Mesendoderm (in vitro differentiated cells): ENCODE measurements at regions not wholly inside any gene's neighbourhood (a gene's known extent, or its start where the extent isn't known, plus 50 kb on each side); places are given as distances from the start of the nearest gene placed in this dataset.

Source experiments
- DNase-seq: peaks from one replicate; pipeline ENCODE4 v3.0.0; 2013
- H2AK5ac ChIP-seq: 2 replicates; pipeline ENCODE4 v1.6.1; 2013; ENCODE audit warnings: low read length, inconsistent platforms
- H2BK120ac ChIP-seq: 2 replicates; pipeline ENCODE4 v1.6.1; 2013; ENCODE audit warnings: low read depth, mild to moderate bottlenecking, low read length, moderate library complexity, mixed read lengths
- H2BK15ac ChIP-seq: replicated peaks from 2 replicates; pipeline ENCODE4 v1.6.1; 2013; ENCODE audit warnings: low read depth, mild to moderate bottlenecking, moderate library complexity
- H2BK5ac ChIP-seq: 2 replicates; pipeline ENCODE4 v1.6.1; 2013; ENCODE audit warnings: low read length, inconsistent platforms
- H3K18ac ChIP-seq: 2 replicates; pipeline ENCODE4 v1.6.1; 2013; ENCODE audit warnings: mild to moderate bottlenecking, low read length, mixed read lengths
- H3K23ac ChIP-seq: one replicate; pipeline ENCODE4 v1.6.1; 2013; ENCODE audit warnings: low read length
- H3K27ac ChIP-seq: 2 replicates; pipeline ENCODE4 v1.5.1; 2013; ENCODE audit warnings: low read depth, mild to moderate bottlenecking, inconsistent platforms, low read length, moderate library complexity
- H3K27me3 ChIP-seq: 2 replicates; pipeline ENCODE4 v1.6.1; 2013; ENCODE audit warnings: low read length, control low read depth, mild to moderate bottlenecking, inconsistent platforms; ENCODE audit not compliant: insufficient read depth, poor library complexity
- H3K36me3 ChIP-seq: 2 replicates; pipeline ENCODE4 v1.6.1; 2013; ENCODE audit warnings: low read length, inconsistent platforms; ENCODE audit not compliant: control insufficient read depth, insufficient read depth
- H3K4ac ChIP-seq: one replicate; pipeline ENCODE4 v1.6.1; 2013; ENCODE audit warnings: low read depth, mild to moderate bottlenecking, low read length, moderate library complexity
- H3K4me1 ChIP-seq: 2 replicates; pipeline ENCODE4 v1.6.1; 2013; ENCODE audit warnings: low read depth, low read length, inconsistent platforms; ENCODE audit not compliant: control insufficient read depth
- H3K4me2 ChIP-seq: 2 replicates; pipeline ENCODE4 v1.6.1; 2013; ENCODE audit warnings: low read length
- H3K4me3 ChIP-seq: 2 replicates; pipeline ENCODE4 v1.5.1; 2013; ENCODE audit warnings: mild to moderate bottlenecking, low read length
- H3K56ac ChIP-seq: one replicate; pipeline ENCODE4 v1.6.1; 2013; ENCODE audit warnings: low read length
- H3K79me1 ChIP-seq: 2 replicates; pipeline ENCODE4 v1.6.1; 2013; ENCODE audit warnings: low read length, inconsistent platforms
- H3K79me2 ChIP-seq: 2 replicates; pipeline ENCODE4 v1.6.1; 2013; ENCODE audit warnings: mild to moderate bottlenecking, low read length; ENCODE audit not compliant: control insufficient read depth, insufficient read depth
- H3K9ac ChIP-seq: 2 replicates; pipeline ENCODE4 v1.6.1; 2013; ENCODE audit warnings: low read length, inconsistent platforms
- H4K5ac ChIP-seq: one replicate; pipeline ENCODE4 v1.6.1; 2013; ENCODE audit warnings: low read length
- H4K8ac ChIP-seq: one replicate; pipeline ENCODE4 v1.6.1; 2013; ENCODE audit warnings: low read depth, mild to moderate bottlenecking, control low read depth, low read length, moderate library complexity
- WGBS: extraction: QIAGEN DNeasy Blood & Tissue Kit; methylation state at CpG from one replicate; pipeline ENCODE4 v1.1.7; 2013; ENCODE audit warnings: low lambda C conversion rate, missing lambda C conversion rate; ENCODE audit not compliant: insufficient coverage; ENCODE audit errors: extremely low coverage; 5-methylcytosine and 5-hydroxymethylcytosine counted together

DNA sequence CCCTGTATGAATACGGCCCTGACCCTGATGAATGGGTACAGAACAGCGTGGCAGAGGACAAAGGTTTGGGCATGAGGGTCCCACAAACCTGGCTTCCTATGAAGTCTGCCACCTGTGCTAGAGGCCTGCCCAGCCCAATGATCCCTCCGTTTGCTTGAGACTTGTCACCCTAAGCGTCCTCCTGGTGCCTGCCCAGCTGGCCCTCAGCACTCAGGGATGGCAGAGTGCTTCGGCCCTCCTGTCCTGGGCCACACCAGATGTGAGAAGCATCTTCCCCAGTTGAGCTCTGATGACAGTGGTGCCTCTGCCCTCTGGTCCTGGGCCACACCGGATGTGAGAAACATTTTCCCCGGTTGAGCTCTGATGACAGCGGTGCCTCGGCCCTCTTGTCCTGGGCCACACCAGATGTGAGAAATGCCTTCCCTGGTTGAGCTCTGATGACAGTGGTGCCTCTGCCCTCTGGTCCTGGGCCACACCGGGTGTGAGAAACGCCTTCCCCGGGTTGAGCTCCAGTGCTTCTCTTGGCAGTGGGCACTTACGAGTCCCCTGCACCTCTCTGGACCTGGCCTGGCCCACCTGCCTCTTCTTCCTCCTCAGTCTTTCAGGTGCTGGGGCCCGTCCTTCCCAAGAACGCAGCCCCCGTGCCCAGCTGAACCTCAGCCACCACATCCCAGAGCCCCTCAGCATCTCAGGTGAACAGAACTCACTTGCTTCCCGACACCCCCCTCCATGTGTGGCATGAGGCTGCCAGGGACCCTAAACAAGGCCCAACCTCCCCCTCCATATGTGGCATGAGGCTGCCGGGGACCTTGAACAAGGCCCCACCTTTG, 253.1 kb upstream of the IRX1 start:
- H3K23ac ChIP-seq: no peak overlapping the region
- no peak overlapping the region for H2BK5ac ChIP-seq
- no CpG with 5 or more reads among the region's 18 CpGs for WGBS
- no peak overlapping the region for H3K4me2 ChIP-seq
- no peak overlapping the region for H2BK15ac ChIP-seq
- H2AK5ac ChIP-seq: no peak overlapping the region
- H3K27me3 ChIP-seq: no peaks in the 10 kb centered on the region
- no peak overlapping the region for H3K18ac ChIP-seq
- no peak overlapping the region for H3K9ac ChIP-seq
- no peak overlapping the region for H3K27ac ChIP-seq
- no peaks in the 10 kb centered on the region for H3K36me3 ChIP-seq
- no peak overlapping the region for H3K4ac ChIP-seq
- no peak overlapping the region for H2BK120ac ChIP-seq
- no peak overlapping the region for H4K8ac ChIP-seq
- H4K5ac ChIP-seq: no peak overlapping the region
- no peak overlapping the region for H3K56ac ChIP-seq
- DNase-seq: no peak
- H3K79me2 ChIP-seq: no peaks in the 10 kb centered on the region
- H3K4me1 ChIP-seq: no peaks in the 10 kb centered on the region
- H3K79me1 ChIP-seq: no peaks in the 10 kb centered on the region
- H3K4me3 ChIP-seq: no peak overlapping the region

DNA sequence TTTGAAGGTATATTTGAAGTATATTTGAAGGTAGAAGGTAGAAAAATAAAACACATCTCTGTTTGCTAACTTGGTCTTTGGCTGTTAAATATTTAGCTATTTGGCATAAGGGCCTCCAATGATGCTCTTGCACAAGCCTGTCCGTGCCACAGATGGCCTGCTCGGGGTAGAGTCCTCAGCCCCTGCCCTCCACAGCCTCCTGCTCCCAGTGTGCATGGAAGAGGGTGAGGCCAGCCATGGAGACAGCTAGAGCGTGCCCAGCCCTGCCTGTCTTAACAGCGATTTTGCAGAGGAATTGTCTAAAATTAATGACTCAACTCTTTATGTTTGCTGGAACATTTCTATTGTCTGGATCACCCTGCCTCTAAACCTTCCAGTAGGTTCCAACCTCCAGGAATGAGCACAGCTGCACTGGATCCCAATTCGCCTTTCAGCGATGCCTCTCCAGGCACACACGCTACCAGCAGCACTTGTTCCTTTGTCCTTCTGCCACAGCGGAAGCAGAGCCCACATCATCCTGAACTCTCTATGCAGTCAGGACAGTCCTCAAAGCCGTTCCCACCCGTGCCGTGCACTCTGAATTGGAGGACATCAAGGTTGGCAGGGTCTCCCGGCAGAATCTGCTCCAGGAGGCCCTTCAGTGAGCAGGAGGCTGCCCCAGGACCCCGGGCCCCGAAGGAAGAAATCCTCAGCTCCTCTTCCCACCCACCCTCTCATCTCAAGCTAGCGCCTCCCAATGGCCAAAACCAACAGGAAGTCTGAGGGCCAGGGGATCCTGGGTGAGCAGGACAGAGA, 254.0 kb upstream of the IRX1 start:
- no peak overlapping the region for H2BK120ac ChIP-seq
- H3K23ac ChIP-seq: no peak overlapping the region
- no CpG with 5 or more reads among the region's 15 CpGs for WGBS
- no peaks in the 10 kb centered on the region for H3K36me3 ChIP-seq
- H4K8ac ChIP-seq: no peak overlapping the region
- no peak overlapping the region for H3K9ac ChIP-seq
- H3K4ac ChIP-seq: no peak overlapping the region
- H3K79me1 ChIP-seq: no peaks in the 10 kb centered on the region
- H2BK5ac ChIP-seq: no peak overlapping the region
- H4K5ac ChIP-seq: no peak overlapping the region
- no peak overlapping the region for H2AK5ac ChIP-seq
- H3K4me2 ChIP-seq: no peak overlapping the region
- no peaks in the 10 kb centered on the region for H3K4me1 ChIP-seq
- no peak overlapping the region for H2BK15ac ChIP-seq
- no peak overlapping the region for H3K18ac ChIP-seq
- H3K27me3 ChIP-seq: no peaks in the 10 kb centered on the region
- no peak overlapping the region for H3K27ac ChIP-seq
- no peak overlapping the region for H3K4me3 ChIP-seq
- no peaks in the 10 kb centered on the region for H3K79me2 ChIP-seq
- DNase-seq: no peak
- H3K56ac ChIP-seq: no peak overlapping the region

DNA sequence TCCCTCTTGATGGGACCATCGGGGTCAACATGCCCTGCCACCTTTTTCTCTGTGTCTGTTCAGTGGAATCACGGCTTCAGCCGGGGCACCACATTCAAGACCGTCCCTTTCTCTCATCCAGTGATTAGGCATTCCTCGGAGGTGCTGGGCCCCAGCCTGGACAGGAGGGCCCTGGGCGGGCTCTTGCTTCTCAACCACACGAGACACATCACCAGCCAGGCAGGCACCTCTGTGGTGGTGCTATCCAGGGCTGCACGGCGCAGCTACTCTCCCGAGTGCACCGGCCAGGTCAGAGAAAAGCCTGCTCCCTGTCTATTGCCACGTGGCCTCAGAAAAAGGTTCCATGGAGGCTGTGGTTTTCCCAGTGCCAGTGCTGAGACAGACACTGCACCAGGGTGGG, 255.2 kb upstream of the IRX1 start:
- Histone ChIP-seq H2BK5ac (no peak overlapping the region), H4K5ac (no peak overlapping the region), H3K4ac (no peak overlapping the region), H2BK120ac (no peak overlapping the region), H2AK5ac (no peak overlapping the region), H3K9ac (no peak overlapping the region), H3K79me2 (no peaks in the 10 kb centered on the region), H3K18ac (no peak overlapping the region), H3K23ac (no peak overlapping the region), H3K4me2 (no peak overlapping the region), H3K4me3 (no peak overlapping the region), H4K8ac (no peak overlapping the region), H3K4me1 (no peaks in the 10 kb centered on the region), H3K27me3 (no peaks in the 10 kb centered on the region), H3K36me3 (no peaks in the 10 kb centered on the region), H3K79me1 (no peaks in the 10 kb centered on the region), H2BK15ac (no peak overlapping the region), H3K27ac (no peak overlapping the region), H3K56ac (no peak overlapping the region)
- WGBS: no CpG with 5 or more reads among the region's 12 CpGs
- DNase-seq: no peak

DNA sequence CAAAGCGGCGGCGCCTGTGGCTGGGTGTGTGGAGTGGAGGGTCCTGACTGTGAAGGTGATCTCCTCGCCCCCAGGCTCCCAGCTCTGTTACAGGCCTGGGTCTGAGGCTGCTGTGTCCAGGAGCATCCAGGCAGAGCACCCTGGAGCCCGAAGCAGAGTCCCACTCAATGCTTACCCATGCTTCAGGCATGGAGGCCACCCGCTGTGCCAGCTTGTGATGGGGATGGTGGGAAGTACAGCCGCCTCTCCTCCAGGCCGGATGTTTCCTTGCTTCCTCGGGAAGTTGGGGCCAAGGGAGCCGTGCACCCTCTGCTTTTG, 255.9 kb upstream of the IRX1 start:
- no peak overlapping the region for H3K18ac ChIP-seq
- no peaks in the 10 kb centered on the region for H3K79me1 ChIP-seq
- no peak overlapping the region for H2BK120ac ChIP-seq
- H3K23ac ChIP-seq: no peak overlapping the region
- no peaks in the 10 kb centered on the region for H3K36me3 ChIP-seq
- H3K79me2 ChIP-seq: no peaks in the 10 kb centered on the region
- no peak overlapping the region for H3K4me2 ChIP-seq
- no peak overlapping the region for H2BK5ac ChIP-seq
- H3K27me3 ChIP-seq: no peaks in the 10 kb centered on the region
- no peak overlapping the region for H2AK5ac ChIP-seq
- H3K56ac ChIP-seq: no peak overlapping the region
- H3K4ac ChIP-seq: no peak overlapping the region
- WGBS: no CpG with 5 or more reads among the region's 10 CpGs
- H4K8ac ChIP-seq: no peak overlapping the region
- no peak overlapping the region for H3K9ac ChIP-seq
- H3K4me3 ChIP-seq: no peak overlapping the region
- H3K27ac ChIP-seq: no peak overlapping the region
- H4K5ac ChIP-seq: no peak overlapping the region
- H3K4me1 ChIP-seq: no peaks in the 10 kb centered on the region
- no peak for DNase-seq
- no peak overlapping the region for H2BK15ac ChIP-seq

DNA sequence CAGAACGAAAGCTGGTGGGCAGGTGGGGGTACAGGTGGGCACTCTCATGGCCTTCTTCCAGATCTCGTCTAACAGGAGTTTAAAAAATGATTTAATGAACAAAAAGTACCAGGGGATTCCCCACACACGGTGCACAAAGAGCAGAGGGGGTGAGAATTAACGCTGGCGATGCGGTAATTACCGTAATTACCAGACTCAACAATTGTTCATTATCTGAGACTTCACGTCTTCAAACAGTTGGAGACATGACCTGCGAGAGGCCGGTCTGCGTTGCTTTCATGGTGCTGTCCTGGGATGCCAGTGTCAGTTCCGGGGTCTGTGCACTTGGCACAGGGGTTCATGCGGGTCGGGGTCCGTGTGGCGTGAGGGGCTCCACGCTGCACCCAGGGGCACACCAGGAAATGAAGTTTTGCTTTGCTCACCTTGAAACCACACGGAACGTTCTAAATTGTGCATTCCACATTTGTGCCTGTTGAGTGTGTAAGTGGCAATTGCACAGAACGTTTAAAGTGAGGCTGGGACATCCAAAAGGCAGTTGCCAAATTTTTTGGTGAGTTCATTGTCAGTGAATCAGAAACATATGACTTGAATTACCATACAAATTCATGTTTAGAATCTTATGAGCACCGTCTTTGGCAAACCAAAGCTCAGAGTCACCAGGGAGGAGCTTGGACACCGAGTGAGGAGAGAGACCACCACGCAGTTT, 256.4 kb upstream of the IRX1 start:
- no peak overlapping the region for H3K4ac ChIP-seq
- H4K8ac ChIP-seq: no peak overlapping the region
- no peaks in the 10 kb centered on the region for H3K36me3 ChIP-seq
- no peaks in the 10 kb centered on the region for H3K79me2 ChIP-seq
- DNase-seq: no peak
- H2BK15ac ChIP-seq: no peak overlapping the region
- no peak overlapping the region for H3K4me3 ChIP-seq
- no CpG with 5 or more reads among the region's 23 CpGs for WGBS
- H3K27me3 ChIP-seq: no peaks in the 10 kb centered on the region
- no peaks in the 10 kb centered on the region for H3K4me1 ChIP-seq
- no peak overlapping the region for H2BK120ac ChIP-seq
- H3K27ac ChIP-seq: no peak overlapping the region
- no peaks in the 10 kb centered on the region for H3K79me1 ChIP-seq
- no peak overlapping the region for H2AK5ac ChIP-seq
- H2BK5ac ChIP-seq: no peak overlapping the region
- H3K18ac ChIP-seq: no peak overlapping the region
- H3K23ac ChIP-seq: no peak overlapping the region
- H3K56ac ChIP-seq: no peak overlapping the region
- no peak overlapping the region for H3K9ac ChIP-seq
- H3K4me2 ChIP-seq: no peak overlapping the region
- H4K5ac ChIP-seq: no peak overlapping the region
